ENCODE measurements at regions not wholly inside any gene's neighbourhood (a gene's known extent, or its start where the extent isn't known, plus 50 kb on each side); places are given as distances from the start of the nearest gene placed in this dataset.
A peak's percentile ranks its signal among the peaks of the same experiment; 100 is the strongest.

- TF ChIP-seq OTX1 (CRISPR knock-in tag; IDR thresholded peaks at IDR 0.05) (no peak), ZNF311 (CRISPR knock-in tag; IDR thresholded peaks at IDR 0.05) (no peak), ZBTB5 (IDR thresholded peaks at IDR 0.05) (no peak), PYGO2 (tag; IDR thresholded peaks at IDR 0.05) (no peak), KLF13 (tag; IDR thresholded peaks at IDR 0.05; ENCODE audit: borderline replicate concordance, low read depth) (no peak), BCOR (IDR thresholded peaks at IDR 0.05) (no peak), MAFF (IDR thresholded peaks at IDR 0.05; ENCODE audit: low read length) (no peak)
Observed at GRCh38 chr9:96052686-96053085, 177.2 kb downstream of the ERCC6L2 start (continued).

GRCh38 chr9:96051423-96051822 lies 175.9 kb downstream of the ERCC6L2 start:
- CTCF ChIA-PET (ENCODE audit: low intra/inter-chr PET ratio): no interaction called here
- H2AFZ ChIP-seq (ENCODE audit: low read depth, low read length): no peak overlapping the region
- TF ChIP-seq CTCF (IDR thresholded peaks at IDR 0.05 in 2 of 3, conservative IDR thresholded peaks at IDR 0.05 in 1 of 3; ENCODE audit: insufficient read depth in 2 of 3, low read depth in 1 of 3, low read length in 3 of 3): no peak
- no peak for TF ChIP-seq ELK3 (CRISPR knock-in tag; IDR thresholded peaks at IDR 0.05)
- TF ChIP-seq EGR1 (conservative IDR thresholded peaks at IDR 0.05): no peak
- TF ChIP-seq MAFG (tag; conservative IDR thresholded peaks at IDR 0.05): peak; percentile 31; the same call in 1 of the 2 replicates
- no peak for TF ChIP-seq MAFK (IDR thresholded peaks at IDR 0.05; ENCODE audit: low read length)
- TF ChIP-seq ZNF174 (CRISPR knock-in tag; IDR thresholded peaks at IDR 0.05): no peak
- TF ChIP-seq MBD1 (CRISPR knock-in tag; IDR thresholded peaks at IDR 0.05): no peak
- TF ChIP-seq SMAD2 (IDR thresholded peaks at IDR 0.05; ENCODE audit: low read depth, low read length): no peak
- TF ChIP-seq RBM25 (IDR thresholded peaks at IDR 0.05; ENCODE audit: low read depth, low read length, severe bottlenecking): peak; percentile 26
- no peak for TF ChIP-seq KAT2B (IDR thresholded peaks at IDR 0.05; ENCODE audit: low read depth, low read length)
- TF ChIP-seq PHF21A (IDR thresholded peaks at IDR 0.05; ENCODE audit: borderline replicate concordance, low read depth): no peak

More at GRCh38 chr9:96051423-96051822, 175.9 kb downstream of the ERCC6L2 start:
- Histone ChIP-seq H3K27ac (ENCODE audit: extremely low read depth, low read depth, low read length) (no peak overlapping the region), H4K20me1 (replicated peaks; ENCODE audit: control insufficient read depth, insufficient read depth, low read length) (no peaks in the 10 kb centered on the region), H3K4me1 (replicated peaks in 1 of 2; ENCODE audit: control insufficient read depth in 2 of 2, insufficient read depth in 2 of 2, low read length in 2 of 2) (peaks cover 0 to 7% of the 10 kb centered on the region in 2 experiments; a peak in 1 of 5 replicates), H3K9me1 (ENCODE audit: control insufficient read depth, insufficient read depth, low read length) (no peaks in the 10 kb centered on the region), H3K4me2 (ENCODE audit: insufficient read depth, low read length) (no peak overlapping the region), H3K27me3 (ENCODE audit: control insufficient read depth in 2 of 2, insufficient read depth in 2 of 2, low read length in 2 of 2) (peaks cover 41 to 62% of the 10 kb centered on the region in 2 experiments; a peak in 4 of 5 replicates), H3K9me3 (replicated peaks; ENCODE audit: control insufficient read depth, insufficient read depth, low read depth, low read length) (peaks cover 3% of the 10 kb centered on the region; the same call in 1 of the 2 replicates), H3K36me3 (ENCODE audit: control insufficient read depth, insufficient read depth, low read length) (no peaks in the 10 kb centered on the region), H3K4me3 (no peak overlapping the region), H3K9ac (ENCODE audit: insufficient read depth in 1 of 2, low read depth in 2 of 2, low read length in 2 of 2) (no peak overlapping the region), H3K79me2 (ENCODE audit: control insufficient read depth, insufficient read depth, low read length) (no peaks in the 10 kb centered on the region)
- intact Hi-C loops (cut with micrococcal nuclease) (no loop called here), in situ Hi-C loops (cut with MboI) (no loop called here)
- DNase-seq (ENCODE audit: extremely low read depth in 1 of 4, low spot score in 3 of 4) (no peak), FAIRE-seq (no peak), ATAC-seq (no peak)
- WGBS (ENCODE audit: insufficient coverage, low coverage, missing lambda C conversion rate): 4% methylated on average over 7 of the region's 7 CpGs
- BruUV-seq (replicated peaks): no TSS peak
- POLR2A ChIA-PET: no interaction called here
